Nucleus accumbens (tissue), 56 donors: ENCODE measurements at regions not wholly inside any gene's neighbourhood (a gene's known extent, or its start where the extent isn't known, plus 50 kb on each side); places are given as distances from the start of the nearest gene placed in this dataset.
"Not testable (repeated sequence)": the region's sequence is repeated elsewhere in the genome, so short reads cannot be mapped to it uniquely, and the experiment has no call there.

Experiments used
- DNase-seq, 56 donors: peaks; one replicate each; lab custom pipeline; 2025; lab: John Stamatoyannopoulos, UW

DNA sequence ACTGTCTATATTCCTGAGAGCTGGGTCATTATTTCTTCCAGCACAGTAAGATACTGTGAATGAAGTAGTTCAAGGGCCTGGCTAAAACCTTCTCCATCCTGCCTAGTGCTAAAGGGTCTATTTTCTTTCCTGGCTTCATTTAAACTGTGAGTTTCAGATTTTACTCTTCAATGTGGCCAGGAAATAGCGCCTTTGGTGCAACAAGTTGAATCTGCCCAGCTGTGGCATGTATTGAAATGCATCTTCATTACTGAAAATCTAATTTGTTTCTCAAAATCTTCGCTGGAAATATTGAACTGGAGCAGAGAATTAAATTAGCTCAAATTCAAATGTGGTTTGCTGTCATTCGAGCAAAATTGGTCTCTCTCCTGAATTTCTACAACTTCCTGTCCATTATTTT is 114.6 kb upstream of the KCNG1 start:
- no peak for DNase-seq

DNA sequence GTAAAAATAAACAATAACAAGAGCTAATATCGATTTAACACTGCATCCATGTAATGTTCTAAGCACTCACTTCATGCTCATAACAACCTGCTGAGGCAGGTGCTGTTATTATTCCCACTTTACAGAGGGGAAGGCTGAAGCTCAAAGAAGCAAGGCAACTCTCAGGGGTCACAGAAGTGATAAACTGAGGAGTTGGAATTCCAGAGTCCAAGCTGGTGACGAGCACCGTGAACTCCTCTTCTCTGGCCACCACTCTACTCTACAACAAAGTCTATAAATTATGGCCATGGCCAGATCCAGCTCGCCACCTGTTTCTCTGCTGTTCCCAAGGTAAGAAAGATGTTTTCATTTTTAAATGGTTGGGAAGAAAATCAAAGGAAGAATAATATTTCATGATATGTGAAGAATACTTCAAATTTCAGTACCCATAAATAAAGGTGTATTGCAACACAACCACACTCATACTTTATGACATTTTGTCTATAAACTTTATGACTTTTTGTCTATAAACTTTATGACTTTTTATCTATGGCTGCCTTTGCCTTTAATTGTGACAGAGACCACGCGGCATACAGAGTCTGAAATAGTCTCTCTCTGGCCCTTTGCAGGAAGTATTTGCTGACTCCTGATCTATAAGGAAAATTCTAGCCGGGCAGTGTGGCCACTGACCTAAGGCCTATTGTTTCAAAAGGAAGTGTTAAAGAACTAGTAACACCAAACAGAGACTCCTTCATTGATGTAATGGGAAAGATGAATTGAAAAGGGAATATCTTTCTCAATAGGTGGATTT is 113.2 kb upstream of the KCNG1 start:
- no peak for DNase-seq

DNA sequence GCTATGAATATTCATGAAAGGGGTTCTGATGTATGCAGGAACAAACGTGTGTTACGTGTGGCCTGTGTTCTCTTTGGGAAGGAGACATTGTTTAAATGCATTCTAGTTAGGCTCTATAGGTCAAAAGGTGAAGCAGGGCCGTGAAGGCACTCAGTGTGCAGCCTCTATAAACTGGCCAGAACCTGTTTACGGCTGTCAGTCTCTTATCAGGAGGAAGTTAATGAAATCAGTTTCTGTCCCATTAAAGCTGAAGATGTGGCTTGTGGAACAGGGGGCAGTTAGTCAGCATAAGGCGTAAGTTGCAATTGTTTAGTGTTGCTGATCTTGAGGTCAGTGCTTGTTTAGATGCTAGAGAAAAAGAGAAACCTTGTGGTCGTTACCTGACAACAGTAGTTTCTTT is 111.5 kb upstream of the KCNG1 start:
- DNase-seq, result no peak

DNA sequence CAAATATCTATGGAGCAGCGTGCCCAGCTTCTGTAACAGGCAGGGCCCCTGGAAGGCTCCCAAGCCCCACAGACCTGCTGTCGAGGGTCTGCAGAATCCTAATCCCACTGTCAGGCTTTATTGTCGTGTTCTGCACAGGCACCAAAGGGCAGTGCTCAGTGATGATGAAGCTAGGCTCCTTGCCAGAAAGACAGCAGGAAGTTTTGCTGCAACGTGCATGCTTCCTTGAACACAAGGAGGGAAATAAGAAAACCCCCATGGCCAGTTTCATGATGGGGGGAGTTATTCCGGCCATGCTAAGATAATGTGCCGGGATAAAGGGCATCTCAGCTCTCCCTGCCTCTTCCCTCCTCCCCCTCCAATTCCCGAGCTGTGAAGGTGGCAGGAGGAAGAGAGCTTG is 109.4 kb upstream of the KCNG1 start:
- no peak for DNase-seq

DNA sequence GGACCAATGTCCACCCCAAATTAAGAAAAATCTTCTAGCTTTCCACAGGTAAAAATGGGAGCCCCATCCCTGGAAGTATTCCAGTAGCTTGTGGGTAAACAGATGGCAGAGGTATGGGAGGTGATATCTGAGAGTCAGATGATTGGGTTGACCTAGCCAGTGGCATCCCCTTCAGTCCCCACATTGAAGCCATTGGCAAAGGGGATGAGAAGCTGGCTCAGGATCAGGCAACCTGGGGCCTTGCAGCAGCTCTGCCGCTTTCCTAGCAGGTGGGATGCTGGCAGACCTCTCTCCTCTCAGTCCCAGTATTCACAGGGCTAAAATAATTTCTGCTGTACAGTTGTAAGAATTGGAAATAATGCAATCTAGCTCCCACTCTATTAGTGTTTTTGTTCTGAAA is 108.9 kb upstream of the KCNG1 start:
- no peak for DNase-seq

DNA sequence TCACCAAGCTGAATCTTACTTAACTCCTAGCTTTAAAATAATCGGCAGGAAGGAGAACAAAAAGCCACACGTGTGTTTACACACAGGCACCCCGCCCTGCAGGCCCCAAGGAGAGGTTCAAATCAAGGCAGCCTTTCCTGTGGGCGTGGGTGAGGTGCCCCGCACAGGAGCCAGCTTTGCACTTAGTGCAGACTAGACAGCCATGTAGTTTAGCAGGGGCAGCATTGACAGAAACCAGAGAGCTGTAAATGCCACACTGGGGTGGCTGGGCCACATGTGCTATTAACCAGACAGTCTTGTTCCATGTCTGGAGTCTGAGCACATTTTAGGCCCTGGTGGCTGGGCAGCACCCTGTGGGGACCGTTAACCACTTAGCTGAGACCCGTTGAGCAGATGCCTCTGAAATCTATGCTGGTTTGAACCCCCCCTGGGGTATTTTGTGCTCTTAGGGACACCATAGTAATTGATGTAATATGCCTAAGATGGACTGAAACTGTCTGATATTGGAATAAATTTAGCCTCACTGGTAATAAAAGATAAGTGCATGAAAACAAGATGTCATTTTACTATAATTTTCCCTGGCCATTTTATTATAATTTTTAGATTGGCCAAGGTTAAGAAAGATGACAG is 106.4 kb upstream of the KCNG1 start:
- DNase-seq, result no peak

DNA sequence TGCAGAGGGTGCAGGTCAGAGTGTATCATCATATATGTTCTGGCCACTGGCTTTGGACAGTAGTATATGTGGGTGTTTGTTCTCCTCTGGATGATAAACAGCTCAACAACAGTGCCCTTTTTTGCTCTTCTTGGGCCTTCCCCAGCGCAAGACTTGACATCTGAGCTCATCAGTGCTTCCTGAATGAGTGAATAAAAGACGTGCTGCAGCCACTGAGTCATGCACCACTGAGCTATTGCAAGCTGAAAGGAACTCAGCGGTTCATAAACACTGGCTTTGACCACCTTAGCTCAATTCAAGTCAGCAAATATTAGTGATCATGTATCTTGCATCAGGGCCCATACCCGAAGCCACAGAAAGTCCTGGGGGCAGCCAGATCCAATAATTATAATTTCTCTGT is 105.3 kb upstream of the KCNG1 start:
- no peak for DNase-seq

DNA sequence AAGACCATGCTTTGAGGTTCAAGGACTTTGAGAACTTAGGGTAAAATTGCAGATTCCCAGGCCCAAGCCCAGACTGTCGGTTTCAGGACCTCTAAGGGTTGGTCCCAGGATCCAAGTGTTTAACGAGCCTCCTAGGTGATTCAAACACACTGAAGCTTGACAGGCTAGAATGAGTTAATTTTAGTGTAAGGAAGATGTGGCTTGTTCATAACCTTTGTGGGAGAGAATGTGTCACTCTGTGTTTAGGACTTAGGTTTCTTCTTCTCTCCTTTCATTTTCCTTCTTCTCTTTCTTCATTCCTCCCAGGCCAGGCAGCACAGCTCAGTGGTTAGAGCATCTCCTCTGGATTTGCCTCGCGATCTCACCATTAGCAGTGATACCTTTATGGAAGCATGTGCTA is 104.8 kb upstream of the KCNG1 start:
- DNase-seq, result no peak

DNA sequence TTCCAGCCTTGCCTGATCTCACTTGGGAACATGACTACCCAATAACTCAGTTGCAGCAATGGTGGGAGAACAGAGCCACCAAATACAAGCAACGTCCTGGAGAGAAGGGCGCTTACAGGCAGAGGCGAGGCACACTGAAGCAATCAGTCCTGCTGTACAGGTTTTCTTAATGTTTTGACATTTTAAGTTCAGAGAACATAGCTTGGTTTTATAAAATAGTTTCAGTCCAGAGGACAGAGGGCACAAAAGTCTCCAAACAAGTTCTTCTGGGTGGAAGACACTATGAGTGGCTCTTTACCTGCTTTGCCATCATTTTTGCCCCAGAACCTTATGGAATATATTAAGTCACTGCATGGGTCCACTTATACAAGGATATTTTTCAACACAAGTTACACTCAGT is 103.4 kb upstream of the KCNG1 start:
- no peak for DNase-seq

DNA sequence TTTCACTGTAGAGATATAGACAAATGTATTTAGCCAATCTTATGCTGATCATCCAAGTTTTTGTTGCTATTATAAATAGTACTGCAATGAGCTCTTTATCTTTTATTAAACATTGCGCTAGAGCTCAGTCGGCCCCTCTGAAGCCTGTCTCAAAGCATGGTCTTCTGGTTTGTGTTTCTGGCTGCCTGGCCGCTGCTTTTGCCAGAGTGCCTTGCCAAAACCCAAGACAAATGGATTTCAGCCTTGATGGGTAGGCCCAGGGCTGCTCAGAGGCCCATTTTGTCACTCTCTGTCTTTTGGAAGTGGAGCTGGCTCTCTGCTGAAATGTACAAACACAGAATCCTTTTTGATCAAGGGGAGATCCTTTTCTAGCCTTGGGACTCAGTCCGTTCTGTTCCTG is 102.9 kb upstream of the KCNG1 start:
- peak in 1 of 56 donors; percentile 3 for DNase-seq

DNA sequence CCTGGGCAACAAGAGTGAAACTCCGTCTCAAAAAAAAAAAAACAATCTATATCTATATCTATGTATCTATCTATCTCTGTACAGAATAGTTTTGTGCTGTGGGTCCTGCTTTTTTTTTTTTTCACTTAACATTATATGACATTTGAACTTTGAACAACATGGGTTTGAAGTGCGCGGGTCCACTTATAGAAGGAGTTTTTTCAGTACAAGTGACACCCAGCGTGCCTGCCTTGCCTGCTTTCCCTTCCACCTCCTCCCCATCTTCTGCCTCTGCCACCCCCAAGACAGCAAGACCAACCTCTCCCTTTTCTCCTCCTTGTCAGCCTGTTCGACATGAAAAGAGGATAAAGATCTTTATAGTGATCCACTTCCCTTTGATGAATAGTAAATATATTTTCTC is 102.2 kb upstream of the KCNG1 start:
- DNase-seq, result no peak

DNA sequence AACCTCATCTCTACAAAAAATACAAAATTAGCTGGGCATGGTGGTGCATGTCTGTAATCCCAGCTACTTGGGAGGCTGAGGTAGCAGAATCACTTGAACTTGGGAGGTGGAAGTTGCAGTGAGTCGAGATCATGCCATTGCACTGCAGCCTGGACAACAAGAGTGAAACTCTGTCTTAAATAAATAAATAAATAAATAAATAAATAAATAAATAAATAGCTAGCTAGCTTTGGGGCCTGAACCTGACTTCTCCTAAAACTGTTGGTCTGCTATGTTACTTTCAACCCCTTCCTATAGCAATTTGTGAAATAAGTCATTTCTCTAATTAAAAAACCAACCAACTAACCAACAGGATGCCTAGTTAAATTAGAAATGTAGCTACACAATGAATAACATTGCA is 101.0 kb upstream of the KCNG1 start:
- DNase-seq, result not testable (repeated sequence)

DNA sequence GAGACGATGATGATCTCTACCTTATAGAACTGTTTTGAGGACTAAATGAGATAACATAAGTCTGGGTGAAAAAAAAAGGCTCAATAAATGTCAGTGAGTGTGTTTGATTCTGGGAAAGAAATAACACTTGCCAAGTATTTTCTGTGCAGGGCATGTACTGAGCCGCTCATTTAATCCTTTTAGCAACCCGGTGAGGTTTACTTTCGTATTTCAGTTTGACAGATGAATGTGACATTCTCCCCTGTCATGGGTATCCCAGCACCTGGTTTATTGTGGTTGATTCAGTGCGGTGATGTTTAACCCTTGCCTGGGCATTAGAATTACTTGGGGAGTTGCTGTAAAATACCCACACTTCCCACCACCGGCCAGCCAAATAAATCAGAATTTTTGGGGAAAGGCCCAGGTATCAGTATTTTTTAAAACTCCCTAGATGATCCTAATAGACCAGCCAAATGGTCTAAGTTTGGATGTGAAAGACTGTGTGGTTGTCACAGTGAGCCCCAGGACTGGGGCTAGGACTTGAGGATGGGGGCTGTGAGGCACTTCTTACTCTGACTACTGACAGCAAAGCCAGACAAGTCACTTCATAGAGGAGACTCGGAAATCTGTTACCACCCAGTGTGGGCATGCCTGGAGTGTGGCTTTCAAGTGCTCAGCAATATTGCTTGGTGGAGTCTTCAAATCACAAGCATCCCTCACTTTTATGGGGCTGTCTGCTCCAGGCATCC is 100.2 kb upstream of the KCNG1 start:
- no peak for DNase-seq

DNA sequence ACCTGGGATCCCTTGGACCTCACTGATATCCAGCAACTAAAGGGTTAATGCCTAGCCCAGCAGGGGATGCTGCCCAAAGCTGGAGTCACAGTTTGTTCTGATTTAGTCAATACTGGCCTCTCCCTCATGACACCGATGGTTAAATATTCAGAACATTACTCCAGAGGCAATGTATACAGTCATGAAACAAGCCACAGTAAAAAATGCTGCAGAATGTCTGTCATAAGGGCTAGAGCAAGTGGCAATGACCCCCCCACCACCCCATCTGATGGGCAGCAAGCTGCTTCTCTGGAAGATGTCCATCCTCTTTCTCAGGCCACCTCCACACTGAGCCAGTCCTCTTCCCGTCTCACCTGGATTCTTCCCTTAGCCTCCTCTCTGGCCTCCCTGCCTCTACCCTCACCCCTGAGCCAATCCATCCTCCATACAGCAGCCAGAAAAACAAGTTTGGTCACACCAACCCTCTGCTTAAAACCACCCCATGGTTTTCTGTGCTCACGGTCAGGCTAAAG is 99.0 kb upstream of the KCNG1 start:
- no peak for DNase-seq

DNA sequence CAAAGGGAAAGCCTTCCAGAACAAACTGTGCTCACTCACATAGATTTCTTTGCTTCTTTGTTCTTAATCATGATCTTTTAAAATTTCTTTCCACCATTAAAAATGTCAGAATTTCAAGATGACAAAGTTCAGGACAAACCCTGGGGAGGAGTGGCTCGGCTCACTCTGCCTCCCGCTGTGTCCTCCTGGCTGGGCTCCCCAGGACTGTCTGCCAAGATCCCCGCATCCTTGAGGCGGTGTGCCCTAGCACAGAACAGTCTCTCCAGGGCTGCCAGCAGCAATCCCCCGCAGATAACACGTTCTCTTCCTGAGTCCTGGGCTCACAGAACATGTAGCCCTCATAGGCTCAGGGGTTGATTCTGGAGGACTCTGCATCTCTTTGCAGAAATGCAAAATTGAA is 98.4 kb upstream of the KCNG1 start:
- peak in 2 of 56 donors; percentile 7 to 12 for DNase-seq

DNA sequence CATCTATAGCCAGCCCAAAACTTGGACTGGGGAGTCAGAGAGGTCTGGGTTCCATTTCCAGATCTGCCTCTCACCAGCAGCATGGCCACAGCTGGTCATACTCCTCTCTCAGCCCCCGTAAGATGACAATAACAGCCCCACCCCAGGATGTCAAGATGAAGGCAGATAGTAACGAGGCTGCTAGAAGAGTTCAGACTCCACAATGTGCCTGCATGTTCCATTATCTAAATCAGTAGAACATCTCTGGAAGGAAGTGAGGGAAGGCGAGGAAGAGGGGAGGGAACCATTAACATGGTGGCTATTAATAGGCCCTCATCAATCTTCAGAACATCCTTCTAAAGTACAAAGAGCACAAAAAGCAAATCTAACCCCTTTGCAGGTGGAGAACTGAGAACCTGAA is 98.0 kb upstream of the KCNG1 start:
- DNase-seq, result no peak

DNA sequence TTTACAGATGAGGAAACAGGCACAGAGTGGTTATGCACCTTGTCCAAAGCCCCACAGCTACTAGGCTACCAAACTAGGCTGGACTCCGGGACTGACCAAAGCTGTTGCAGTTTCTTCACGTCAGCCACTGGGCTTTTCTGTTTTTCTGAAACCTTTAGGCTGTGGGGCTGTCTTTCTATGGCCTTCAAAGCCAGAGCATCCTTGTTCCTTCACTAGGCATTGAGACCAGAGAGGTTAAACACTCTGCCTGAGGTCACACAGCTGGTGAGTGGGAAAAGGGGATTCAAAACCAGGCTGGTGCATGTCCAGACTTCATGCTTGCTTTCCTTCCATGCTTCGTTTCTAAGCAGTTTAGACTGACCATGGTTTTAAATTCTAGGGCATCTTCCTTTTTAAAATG is 97.5 kb upstream of the KCNG1 start:
- DNase-seq, result no peak

DNA sequence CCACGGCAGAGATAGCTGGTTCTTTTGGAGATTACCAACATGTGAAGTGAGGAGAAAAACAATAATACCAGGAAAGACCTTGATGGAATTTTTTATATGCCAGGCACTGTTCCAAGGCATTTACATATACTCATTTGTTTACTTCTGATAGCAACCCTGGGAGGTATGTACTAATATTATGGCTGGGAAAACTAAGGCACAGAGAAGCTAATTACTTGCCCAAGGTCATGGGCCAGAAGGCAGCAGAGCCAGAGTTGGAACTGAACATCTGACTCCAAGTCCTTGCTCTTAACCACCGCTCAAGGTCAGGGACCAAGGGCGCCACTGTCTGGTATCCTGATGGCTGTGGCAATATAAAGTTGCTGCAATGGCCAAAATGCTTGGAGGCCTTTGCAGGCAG is 97.0 kb upstream of the KCNG1 start:
- no peak for DNase-seq

DNA sequence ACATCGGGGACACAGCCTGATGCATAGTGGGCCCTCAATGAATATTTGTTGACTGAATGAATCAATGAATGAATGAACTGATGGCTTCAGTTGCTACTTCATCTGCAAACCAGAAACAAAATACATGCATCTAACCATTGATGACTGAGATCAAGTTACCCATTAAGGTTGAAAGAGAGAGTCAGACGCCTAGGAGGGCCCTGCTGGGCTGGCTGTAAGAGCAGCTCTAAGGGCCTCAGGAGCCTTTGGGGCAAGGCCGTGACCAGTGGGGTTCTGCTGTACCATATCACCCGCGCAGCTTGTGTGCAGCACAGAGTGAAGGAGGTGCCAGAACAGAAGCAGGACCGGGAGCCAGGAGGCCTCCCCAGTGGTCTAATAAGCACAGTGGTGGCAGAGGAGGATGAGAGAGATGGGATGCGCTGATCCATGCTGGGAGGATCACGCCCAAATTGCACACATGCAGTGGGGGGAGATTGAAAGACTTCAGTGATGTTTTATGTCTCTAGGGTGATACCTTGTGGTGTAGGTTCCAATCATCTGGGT is 96.1 kb upstream of the KCNG1 start:
- no peak for DNase-seq

DNA sequence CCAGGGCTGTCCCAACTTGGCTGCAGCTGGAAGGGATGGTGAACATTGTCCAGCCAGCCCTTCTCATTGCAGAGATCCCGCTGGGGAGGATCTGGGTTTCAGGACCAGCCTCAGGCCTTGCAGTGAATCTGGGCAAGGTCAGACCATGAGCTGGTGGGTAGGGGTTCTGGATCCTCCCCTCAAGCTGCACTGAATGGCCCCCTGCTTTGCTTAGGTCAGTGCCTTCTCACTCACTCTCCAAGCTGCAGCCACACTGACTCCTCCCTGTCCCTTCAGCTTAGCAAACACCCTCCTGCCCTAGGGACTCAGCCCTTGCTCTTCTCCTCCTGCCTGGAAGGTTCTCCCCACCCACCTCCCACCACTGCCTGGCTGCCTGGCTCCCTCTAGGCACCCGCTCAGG is 95.3 kb upstream of the KCNG1 start:
- no peak for DNase-seq
